ENCODE measurements at regions not wholly inside any gene's neighbourhood (a gene's known extent, or its start where the extent isn't known, plus 50 kb on each side); places are given as distances from the start of the nearest gene placed in this dataset.
"Not testable (repeated sequence)": the region's sequence is repeated elsewhere in the genome, so short reads cannot be mapped to it uniquely, and the experiment has no call there.

GRCh38 chr10:128583125-128583524, 456.9 kb upstream of the MKI67 start:
- H3K27me3 ChIP-seq (ENCODE audit: control insufficient read depth in 1 of 2, insufficient read depth in 2 of 2, low read length in 2 of 2); H3K4me2 ChIP-seq (ENCODE audit: low read depth, low read length); POLR2A ChIA-PET; H3K36me3 ChIP-seq (replicated peaks in 1 of 2; ENCODE audit: control insufficient read depth in 1 of 2, insufficient read depth in 2 of 2, low read length in 2 of 2); H3K9ac ChIP-seq (ENCODE audit: insufficient read depth, low read depth, low read length); ATAC-seq; in situ Hi-C loops (cut with HindIII; ENCODE audit: extremely low pct_ligation_motif_present, low pct_unique_long_range_greater_than_20kb); H3K79me2 ChIP-seq (ENCODE audit: insufficient read depth, low read length); DNase-seq (ENCODE audit: low spot score); FAIRE-seq; H3K9me3 ChIP-seq (ENCODE audit: low read length); H2AFZ ChIP-seq (ENCODE audit: low read length); H3K27ac ChIP-seq (ENCODE audit: extremely low read length, insufficient read depth, low read length); H3K4me1 ChIP-seq (ENCODE audit: insufficient read depth, low read length); intact Hi-C loops (cut with micrococcal nuclease; ENCODE audit: unreplicated experiment); H3K4me3 ChIP-seq (replicated peaks in 1 of 3; ENCODE audit: insufficient read depth in 1 of 3, low read depth in 2 of 3, low read length in 3 of 3); CTCF ChIA-PET (ENCODE audit: low intra/inter-chr PET ratio, low total read pairs); BruUV-seq (replicated peaks); H4K20me1 ChIP-seq (ENCODE audit: insufficient read depth, low read length): not testable (repeated sequence)
- 4% methylated on average over 2 of the region's 2 CpGs for WGBS (ENCODE audit: low lambda C conversion rate)

- H3K36me3 ChIP-seq (replicated peaks in 1 of 2; ENCODE audit: control insufficient read depth in 1 of 2, insufficient read depth in 2 of 2, low read length in 2 of 2); POLR2A ChIA-PET; H3K4me3 ChIP-seq (replicated peaks in 1 of 3; ENCODE audit: insufficient read depth in 1 of 3, low read depth in 2 of 3, low read length in 3 of 3); intact Hi-C loops (cut with micrococcal nuclease; ENCODE audit: unreplicated experiment); H3K4me1 ChIP-seq (ENCODE audit: insufficient read depth, low read length); H3K9me3 ChIP-seq (ENCODE audit: low read length); FAIRE-seq; H4K20me1 ChIP-seq (ENCODE audit: insufficient read depth, low read length); BruUV-seq (replicated peaks); CTCF ChIA-PET (ENCODE audit: low intra/inter-chr PET ratio, low total read pairs); H3K9ac ChIP-seq (ENCODE audit: insufficient read depth, low read depth, low read length); H2AFZ ChIP-seq (ENCODE audit: low read length); H3K27me3 ChIP-seq (ENCODE audit: control insufficient read depth in 1 of 2, insufficient read depth in 2 of 2, low read length in 2 of 2); in situ Hi-C loops (cut with HindIII; ENCODE audit: extremely low pct_ligation_motif_present, low pct_unique_long_range_greater_than_20kb); H3K27ac ChIP-seq (ENCODE audit: extremely low read length, insufficient read depth, low read length); H3K4me2 ChIP-seq (ENCODE audit: low read depth, low read length); DNase-seq (ENCODE audit: low spot score); H3K79me2 ChIP-seq (ENCODE audit: insufficient read depth, low read length); ATAC-seq: not testable (repeated sequence)
- WGBS (ENCODE audit: low lambda C conversion rate) = 14% methylated on average over 3 of the region's 3 CpGs
These were observed 460.4 kb upstream of the MKI67 start for GRCh38 chr10:128586599-128586998.

DNA sequence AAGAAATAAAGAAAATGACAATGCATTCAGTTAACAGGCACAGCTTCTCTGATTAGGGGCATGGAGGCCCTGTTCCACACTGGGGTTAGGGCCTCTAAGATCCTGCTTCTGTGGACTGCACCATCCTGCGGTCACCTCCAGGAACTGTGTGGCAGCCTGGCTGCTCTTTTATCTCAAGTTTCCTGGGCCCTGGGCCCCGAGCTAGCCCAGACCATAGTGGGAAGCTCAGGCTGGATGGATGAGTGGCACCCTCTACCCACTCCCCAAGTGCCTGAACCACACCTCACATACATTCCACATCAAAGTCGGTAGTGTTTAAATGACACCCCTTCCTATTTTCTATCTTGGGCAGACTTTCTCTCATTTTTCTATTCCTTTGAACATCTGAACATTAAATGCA, 461.5 kb upstream of the MKI67 start:
- H3K27ac ChIP-seq (ENCODE audit: extremely low read length, insufficient read depth, low read length) = no peak overlapping the region
- H3K4me2 ChIP-seq (ENCODE audit: low read depth, low read length) = no peak overlapping the region
- no peaks in the 10 kb centered on the region for H3K4me1 ChIP-seq (ENCODE audit: insufficient read depth, low read length)
- no peak overlapping the region for H3K9ac ChIP-seq (ENCODE audit: insufficient read depth, low read depth, low read length)
- DNase-seq (ENCODE audit: low spot score) = no peak
- 0% methylated on average over 2 of the region's 3 CpGs for WGBS (ENCODE audit: low lambda C conversion rate)
- BruUV-seq (replicated peaks) = no TSS peak
- H3K9me3 ChIP-seq (ENCODE audit: low read length) = no peaks in the 10 kb centered on the region
- no peaks in the 10 kb centered on the region for H3K79me2 ChIP-seq (ENCODE audit: insufficient read depth, low read length)
- ChIA-PET CTCF (ENCODE audit: low intra/inter-chr PET ratio, low total read pairs) (no interaction called here), POLR2A (no interaction called here)
- intact Hi-C loops (cut with micrococcal nuclease; ENCODE audit: unreplicated experiment) (no loop called here), in situ Hi-C loops (cut with HindIII; ENCODE audit: extremely low pct_ligation_motif_present, low pct_unique_long_range_greater_than_20kb) (no loop called here)
- no peak overlapping the region for H2AFZ ChIP-seq (ENCODE audit: low read length)
- H4K20me1 ChIP-seq (ENCODE audit: insufficient read depth, low read length) = no peaks in the 10 kb centered on the region
- no peaks in the 10 kb centered on the region for H3K27me3 ChIP-seq (ENCODE audit: control insufficient read depth in 1 of 2, insufficient read depth in 2 of 2, low read length in 2 of 2)
- H3K36me3 ChIP-seq (replicated peaks in 1 of 2; ENCODE audit: control insufficient read depth in 1 of 2, insufficient read depth in 2 of 2, low read length in 2 of 2) = no peaks in the 10 kb centered on the region
- H3K4me3 ChIP-seq (replicated peaks in 1 of 3; ENCODE audit: insufficient read depth in 1 of 3, low read depth in 2 of 3, low read length in 3 of 3) = no peak overlapping the region
- ATAC-seq = no peak
- no peak for FAIRE-seq
- no peak for TF ChIP-seq NFKBIZ (CRISPR knock-in tag; IDR thresholded peaks at IDR 0.05)
- TF ChIP-seq ZBTB8A (CRISPR knock-in tag; IDR thresholded peaks at IDR 0.05; ENCODE audit: borderline replicate concordance, low read depth) = no peak
- TF ChIP-seq, protein P1, sequence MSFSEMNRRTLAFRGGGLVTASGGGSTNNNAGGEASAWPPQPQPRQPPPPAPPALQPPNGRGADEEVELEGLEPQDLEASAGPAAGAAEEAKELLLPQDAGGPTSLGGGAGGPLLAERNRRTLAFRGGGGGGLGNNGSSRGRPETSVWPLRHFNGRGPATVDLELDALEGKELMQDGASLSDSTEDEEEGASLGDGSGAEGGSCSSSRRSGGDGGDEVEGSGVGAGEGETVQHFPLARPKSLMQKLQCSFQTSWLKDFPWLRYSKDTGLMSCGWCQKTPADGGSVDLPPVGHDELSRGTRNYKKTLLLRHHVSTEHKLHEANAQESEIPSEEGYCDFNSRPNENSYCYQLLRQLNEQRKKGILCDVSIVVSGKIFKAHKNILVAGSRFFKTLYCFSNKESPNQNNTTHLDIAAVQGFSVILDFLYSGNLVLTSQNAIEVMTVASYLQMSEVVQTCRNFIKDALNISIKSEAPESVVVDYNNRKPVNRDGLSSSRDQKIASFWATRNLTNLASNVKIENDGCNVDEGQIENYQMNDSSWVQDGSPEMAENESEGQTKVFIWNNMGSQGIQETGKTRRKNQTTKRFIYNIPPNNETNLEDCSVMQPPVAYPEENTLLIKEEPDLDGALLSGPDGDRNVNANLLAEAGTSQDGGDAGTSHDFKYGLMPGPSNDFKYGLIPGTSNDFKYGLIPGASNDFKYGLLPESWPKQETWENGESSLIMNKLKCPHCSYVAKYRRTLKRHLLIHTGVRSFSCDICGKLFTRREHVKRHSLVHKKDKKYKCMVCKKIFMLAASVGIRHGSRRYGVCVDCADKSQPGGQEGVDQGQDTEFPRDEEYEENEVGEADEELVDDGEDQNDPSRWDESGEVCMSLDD (CRISPR knock-in tag; IDR thresholded peaks at IDR 0.05; ENCODE audit: borderline replicate concordance) = no peak
- no peak for TF ChIP-seq NPAS2 (CRISPR knock-in tag; IDR thresholded peaks at IDR 0.05; ENCODE audit: borderline replicate concordance)
- no peak for TF ChIP-seq EHMT2 (IDR thresholded peaks at IDR 0.05; ENCODE audit: borderline replicate concordance, low read depth, low read length)

Data from HepG2 (cell line).